Stimulated activated CD8-positive, alpha-beta memory T cell treated with anti-CD3 and anti-CD28 coated beads, Interleukin-15, amount 100 ng/mL, for 4 hours (primary cell): ENCODE measurements at regions not wholly inside any gene's neighbourhood (a gene's known extent, or its start where the extent isn't known, plus 50 kb on each side); places are given as distances from the start of the nearest gene placed in this dataset.
"Not testable (repeated sequence)": the region's sequence is repeated elsewhere in the genome, so short reads cannot be mapped to it uniquely, and the experiment has no call there.

Source experiments
- DNase-seq, 2 donors: peaks; one replicate each; pipeline ENCODE4 v3.0.0-alpha.2; 2020; ENCODE audit warnings: low read depth in 2 of 2

- no peak for DNase-seq
These were observed 53.2 kb upstream of the UBE2E3 start for GRCh38 chr2:180927030-180927686.

- DNase-seq = no peak
These were observed 54.7 kb upstream of the UBE2E3 start for GRCh38 chr2:180925700-180926099.

- no peak for DNase-seq
These were observed 56.3 kb upstream of the UBE2E3 start for GRCh38 chr2:180924063-180924462.

- no peak for DNase-seq
These were observed 69.4 kb upstream of the UBE2E3 start for GRCh38 chr2:180910831-180911665.

GRCh38 chr2:180907731-180908130 lies 72.7 kb upstream of the UBE2E3 start:
- no peak for DNase-seq

GRCh38 chr2:180905461-180905860 lies 74.9 kb upstream of the UBE2E3 start:
- DNase-seq = no peak

GRCh38 chr2:180905002-180905401 lies 75.4 kb upstream of the UBE2E3 start:
- no peak for DNase-seq

GRCh38 chr2:180901331-180901730 lies 79.1 kb upstream of the UBE2E3 start:
- DNase-seq = no peak

GRCh38 chr2:180893752-180894151 lies 86.7 kb upstream of the UBE2E3 start:
- no peak for DNase-seq

GRCh38 chr2:180892091-180892490 lies 88.3 kb upstream of the UBE2E3 start:
- no peak for DNase-seq

GRCh38 chr2:180891360-180891759 lies 89.0 kb upstream of the UBE2E3 start:
- DNase-seq = no peak

- DNase-seq = no peak
These were observed 89.6 kb upstream of the UBE2E3 start for GRCh38 chr2:180890781-180891180.

- no peak for DNase-seq
These were observed 97.4 kb upstream of the UBE2E3 start for GRCh38 chr2:180882959-180883358.

- no peak for DNase-seq
These were observed 103.9 kb upstream of the UBE2E3 start for GRCh38 chr2:180876506-180876905.

- DNase-seq = no peak
These were observed 107.2 kb upstream of the UBE2E3 start for GRCh38 chr2:180873219-180873618.

- DNase-seq = not testable (repeated sequence)
These were observed 107.6 kb upstream of the UBE2E3 start for GRCh38 chr2:180872781-180873180.

- DNase-seq = no peak
These were observed 108.2 kb upstream of the UBE2E3 start for GRCh38 chr2:180872255-180872654.

- no peak for DNase-seq
These were observed 108.8 kb upstream of the UBE2E3 start for GRCh38 chr2:180871649-180872048.

- DNase-seq = no peak
These were observed 130.6 kb upstream of the UBE2E3 start for GRCh38 chr2:180849851-180850250.

GRCh38 chr2:180848393-180848792 lies 132.0 kb upstream of the UBE2E3 start:
- no peak for DNase-seq

GRCh38 chr2:180846756-180847472 lies 133.5 kb upstream of the UBE2E3 start:
- no peak for DNase-seq

GRCh38 chr2:180842461-180842860 lies 137.9 kb upstream of the UBE2E3 start:
- DNase-seq = no peak

GRCh38 chr2:180840641-180841040 lies 139.8 kb upstream of the UBE2E3 start:
- no peak for DNase-seq
